NCI-H510A (cell line): ENCODE measurements at regions not wholly inside any gene's neighbourhood (a gene's known extent, or its start where the extent isn't known, plus 50 kb on each side); places are given as distances from the start of the nearest gene placed in this dataset.
A peak's percentile ranks its signal among the peaks of the same experiment; 100 is the strongest.
"Not testable (repeated sequence)": the region's sequence is repeated elsewhere in the genome, so short reads cannot be mapped to it uniquely, and the experiment has no call there.

Experiments used
- DNase-seq: peaks from one replicate; lab custom pipeline; 2025; lab: John Stamatoyannopoulos, UW

DNA sequence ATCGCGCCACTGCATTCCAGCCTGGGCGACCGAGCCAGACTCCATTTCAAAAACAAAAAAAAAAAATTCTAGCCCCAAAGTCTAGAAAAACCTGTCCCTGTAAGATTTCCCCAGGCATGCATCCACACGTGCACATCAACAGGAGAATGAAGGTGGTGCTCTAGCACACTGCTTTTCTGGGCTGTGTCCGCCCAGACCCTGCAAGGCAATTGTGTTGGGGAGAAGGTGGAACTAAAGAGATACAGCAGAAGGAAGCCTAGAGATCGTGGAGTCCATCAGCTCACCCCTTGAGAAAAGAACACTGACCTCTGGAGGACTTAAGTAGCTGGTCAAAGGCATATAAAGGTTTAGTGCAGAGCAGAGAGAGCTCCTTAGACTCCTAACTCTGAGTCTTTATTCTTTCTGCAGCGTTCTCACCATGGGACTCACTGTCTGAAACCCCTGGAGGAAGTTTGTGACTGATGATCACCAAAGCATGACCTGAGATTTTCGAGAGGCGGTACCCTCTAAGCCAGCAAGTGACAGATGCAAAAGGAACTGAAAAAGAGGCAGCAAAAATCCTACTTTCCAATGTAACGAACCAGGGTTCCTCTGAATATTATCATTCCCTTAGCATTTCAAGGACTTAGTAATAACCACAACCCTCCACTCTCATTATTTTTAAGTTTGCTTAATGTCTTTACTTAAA is 179.8 kb downstream of the MEX3B start:
- no peak for DNase-seq

DNA sequence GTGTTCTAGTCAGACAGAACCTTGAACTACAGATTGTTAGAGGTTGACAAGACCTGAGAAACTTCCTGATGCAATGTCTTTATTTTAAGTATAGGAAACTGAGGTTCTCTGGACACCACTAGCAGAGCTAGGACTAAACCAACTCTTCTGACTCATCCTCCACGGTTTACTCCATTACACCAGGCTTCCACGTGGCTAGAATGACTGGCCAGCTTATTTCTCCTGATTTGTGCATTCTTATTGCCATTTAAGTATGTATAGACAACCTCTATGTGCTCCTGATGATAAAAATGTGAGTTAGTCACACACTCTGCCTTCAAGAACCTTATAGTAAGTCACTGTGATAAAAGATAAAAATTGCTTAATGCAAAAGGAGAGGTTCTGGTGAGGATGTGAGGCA is 182.7 kb downstream of the MEX3B start:
- DNase-seq: no peak

DNA sequence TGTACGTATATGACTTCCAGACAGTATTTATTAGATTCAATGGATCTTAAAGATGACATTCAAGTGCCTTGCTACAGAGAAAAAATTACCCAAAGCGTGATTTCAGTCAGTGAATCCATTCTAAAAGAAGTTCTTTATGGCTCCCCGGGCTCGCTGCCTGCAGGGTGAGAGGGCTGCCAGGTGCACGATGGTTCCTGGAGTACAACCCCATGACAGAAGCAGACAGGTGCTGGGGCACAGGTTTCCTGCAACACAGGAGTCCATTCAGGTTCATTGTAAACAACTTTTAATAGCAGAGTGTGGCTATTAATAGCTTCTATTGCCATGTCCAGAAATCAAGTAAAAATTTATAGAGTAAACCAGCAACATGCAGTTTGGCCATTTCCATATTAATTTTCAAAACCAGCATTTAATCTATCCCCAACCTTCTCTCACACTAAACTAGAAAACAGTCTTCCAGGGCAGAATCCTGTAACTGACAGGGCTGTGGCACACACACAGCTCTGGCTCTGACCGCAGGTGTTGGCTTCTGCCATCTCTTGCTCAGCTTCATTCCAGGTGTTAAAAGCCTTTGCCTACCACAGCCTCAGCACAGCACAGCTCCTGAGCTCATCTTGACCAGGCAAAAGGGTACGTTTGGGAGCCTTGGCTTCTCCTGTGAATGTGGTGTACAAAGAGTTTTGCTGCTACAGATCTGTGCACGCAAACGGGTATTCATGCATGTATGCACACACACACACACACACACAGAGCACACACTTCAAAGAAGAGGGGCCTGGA is 185.9 kb downstream of the MEX3B start:
- DNase-seq: peak; percentile 30

DNA sequence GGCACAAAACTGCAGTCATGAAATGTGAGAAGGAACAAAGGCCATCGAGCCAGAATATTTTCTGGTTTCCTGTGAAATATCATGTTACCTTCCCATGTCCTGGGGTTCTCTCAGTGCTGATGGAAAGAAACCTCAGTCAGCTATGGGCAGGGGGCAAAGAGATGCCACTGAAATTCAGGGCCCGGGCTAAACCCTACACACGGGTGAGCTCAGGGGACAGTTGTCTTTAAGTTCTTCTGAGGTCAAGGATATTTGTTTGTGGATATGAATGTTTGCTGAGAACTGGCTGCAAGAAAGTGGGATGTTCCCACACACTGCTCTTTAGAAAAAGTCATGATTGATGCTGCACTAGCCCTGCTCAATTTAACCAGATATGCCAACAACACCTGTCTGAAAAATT is 187.2 kb downstream of the MEX3B start:
- no peak for DNase-seq

DNA sequence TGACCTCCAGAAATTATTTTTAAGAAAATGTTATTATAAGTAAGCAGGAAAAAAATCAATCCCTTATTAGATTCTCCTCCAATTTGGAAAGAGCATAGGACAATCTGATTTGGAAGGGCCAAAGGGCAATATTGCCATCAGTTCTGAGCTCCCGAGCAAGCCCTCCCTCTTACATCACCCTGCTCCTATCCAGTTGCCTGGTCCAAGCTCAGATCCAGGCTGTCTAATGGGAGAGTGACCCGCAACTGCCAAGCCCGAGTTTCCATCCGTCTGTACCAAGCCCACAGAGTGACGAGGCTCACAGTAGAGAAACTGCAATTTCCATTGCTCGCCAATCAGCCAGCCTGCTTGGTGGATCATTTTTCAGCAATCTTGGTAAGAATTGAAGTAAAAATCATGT is 187.7 kb downstream of the MEX3B start:
- no peak for DNase-seq

DNA sequence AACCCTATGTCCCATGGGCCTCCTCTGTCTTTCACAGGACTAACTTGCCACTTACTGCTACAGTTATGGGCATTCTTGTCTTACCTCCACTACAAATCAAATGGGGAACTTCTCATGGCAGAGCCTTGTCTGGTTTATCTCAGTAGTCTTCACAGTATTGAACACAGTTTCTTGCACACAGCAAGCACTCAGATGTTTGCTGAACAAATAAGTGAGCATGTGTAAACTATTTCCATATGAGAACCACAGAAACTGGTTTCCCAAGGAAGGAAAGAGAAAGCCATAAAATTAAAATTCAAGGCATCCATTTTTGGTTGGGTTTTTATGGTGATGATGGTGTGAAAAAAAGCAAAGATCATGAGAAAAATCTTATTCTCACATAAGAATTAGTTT is 189.2 kb downstream of the MEX3B start:
- DNase-seq: no peak

DNA sequence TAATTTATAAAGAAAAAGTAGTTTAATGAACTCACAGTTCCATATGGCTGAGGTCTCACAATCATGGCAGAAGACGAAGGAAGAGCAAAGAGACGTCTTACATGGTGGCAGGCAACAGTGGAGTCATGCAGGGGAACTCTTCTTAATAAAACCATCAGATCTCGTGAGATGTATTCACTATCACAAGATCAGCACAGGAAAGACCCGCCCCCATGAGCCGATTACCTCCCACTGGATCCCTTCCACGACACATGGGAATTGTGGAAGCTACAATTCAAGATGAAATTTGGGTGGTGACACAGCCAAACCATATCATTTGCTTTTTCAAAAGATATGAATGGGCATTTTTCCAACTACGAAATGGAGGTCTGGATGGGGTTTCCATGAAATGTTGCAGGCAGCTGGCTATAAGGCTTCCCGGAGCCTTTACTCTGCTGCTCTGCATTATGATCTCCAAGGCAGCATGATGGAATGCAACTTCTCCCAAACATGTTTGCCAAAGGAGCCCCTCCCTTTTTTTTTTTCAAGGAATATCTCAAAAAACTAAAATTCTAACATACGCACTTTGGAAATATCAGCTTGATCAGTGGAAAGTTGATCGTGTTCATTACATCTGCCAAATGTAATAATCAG is 189.7 kb downstream of the MEX3B start:
- no peak for DNase-seq

DNA sequence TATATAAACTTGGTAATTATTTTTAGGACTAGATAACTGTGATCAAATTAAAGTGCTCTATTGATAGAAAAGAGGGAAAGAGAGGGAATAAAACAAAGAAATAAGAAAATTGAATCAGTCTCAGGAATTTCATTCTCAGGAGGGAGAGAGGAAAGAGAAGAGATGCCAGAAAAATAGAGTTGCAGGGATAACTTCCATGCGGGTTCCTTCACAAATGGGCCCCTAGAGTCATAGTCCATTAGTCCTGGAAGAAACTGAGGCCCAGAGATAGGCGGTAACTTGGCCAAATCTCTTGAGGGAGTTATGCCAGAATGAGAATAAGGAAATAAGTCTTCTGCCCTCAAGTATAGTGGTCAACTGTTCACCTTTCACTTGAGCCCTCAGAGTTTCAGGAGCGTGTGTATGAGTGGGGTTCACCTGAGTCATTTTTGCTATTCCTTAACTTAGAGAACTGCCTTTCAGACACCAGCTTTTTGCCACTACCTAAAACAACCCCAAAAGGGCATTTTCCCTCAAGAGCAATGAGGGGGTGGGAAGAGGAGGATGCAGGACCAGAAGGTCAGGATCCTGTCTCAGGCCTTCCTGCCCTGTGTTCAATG is 192.6 kb downstream of the MEX3B start:
- no peak for DNase-seq

DNA sequence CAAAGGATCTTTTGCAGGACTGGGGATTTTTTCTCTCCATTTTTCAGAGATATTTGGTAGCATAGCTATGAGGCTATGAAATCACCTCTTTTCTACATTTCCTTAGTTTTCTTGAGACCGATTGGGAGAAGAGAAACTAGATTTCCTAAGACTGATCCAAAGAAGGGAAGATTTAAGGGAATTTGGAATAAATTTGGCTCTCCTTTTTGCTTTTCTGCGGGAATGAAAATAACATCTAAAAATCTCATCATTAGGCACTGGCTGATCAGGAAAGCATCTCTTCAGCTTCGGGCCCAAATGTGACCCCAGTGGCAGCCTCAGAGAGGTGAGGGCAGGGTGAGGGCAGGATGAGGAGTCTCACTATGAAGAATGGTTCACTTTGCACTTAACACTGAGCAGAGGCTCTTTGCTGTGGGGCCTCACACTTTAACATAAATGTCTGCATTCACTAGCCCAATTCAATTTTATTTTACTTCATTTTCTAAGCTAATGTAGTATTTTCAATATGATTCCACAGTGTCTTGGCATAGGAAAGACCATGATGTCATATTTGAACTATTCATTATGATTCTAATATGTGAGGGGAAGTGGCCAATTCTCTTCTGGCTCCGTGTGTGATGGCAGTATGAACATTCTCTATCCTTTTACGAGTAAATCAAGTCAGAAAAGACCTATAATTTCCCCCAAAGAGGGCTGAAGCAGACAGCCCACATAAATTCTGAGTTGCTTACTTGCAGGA is 193.2 kb downstream of the MEX3B start:
- no peak for DNase-seq

DNA sequence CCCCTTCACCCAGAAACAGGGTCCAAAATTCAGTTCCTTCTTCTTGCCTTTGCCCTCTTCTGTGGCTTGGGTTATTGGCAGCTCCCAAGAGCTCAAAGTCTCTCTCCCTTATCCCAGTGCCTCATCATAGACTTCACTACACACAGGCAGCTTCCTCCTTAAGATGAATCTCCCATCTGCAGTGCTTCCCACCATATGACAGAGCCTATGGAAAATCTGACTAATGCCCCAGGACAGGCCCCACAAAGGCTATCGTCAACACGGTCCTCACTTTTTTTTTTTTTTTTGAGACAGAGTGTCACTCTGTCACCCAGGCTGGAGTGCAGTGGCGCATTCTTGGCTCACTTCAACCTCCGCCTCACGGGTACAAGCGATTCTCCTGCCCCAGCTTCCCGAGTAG is 194.1 kb downstream of the MEX3B start:
- no peak for DNase-seq

DNA sequence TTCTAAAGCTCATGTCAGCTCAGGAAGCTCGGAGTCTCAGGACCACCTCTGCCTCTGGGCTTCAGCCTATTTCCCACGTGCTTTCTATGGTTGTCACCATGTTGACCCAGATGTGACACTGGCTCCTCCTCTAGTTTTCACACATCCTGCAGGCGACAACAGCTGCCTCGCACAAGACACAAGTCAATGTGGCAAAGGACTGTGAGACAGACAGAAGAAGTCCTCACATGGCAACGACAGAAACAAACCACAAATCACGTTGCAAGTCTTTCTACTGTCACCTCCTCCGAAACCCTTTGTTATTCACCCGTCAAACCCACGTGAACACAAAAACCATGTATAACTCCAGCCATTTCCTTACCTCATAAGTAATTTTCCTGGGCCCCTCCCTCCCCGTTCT is 194.5 kb downstream of the MEX3B start:
- no peak for DNase-seq

DNA sequence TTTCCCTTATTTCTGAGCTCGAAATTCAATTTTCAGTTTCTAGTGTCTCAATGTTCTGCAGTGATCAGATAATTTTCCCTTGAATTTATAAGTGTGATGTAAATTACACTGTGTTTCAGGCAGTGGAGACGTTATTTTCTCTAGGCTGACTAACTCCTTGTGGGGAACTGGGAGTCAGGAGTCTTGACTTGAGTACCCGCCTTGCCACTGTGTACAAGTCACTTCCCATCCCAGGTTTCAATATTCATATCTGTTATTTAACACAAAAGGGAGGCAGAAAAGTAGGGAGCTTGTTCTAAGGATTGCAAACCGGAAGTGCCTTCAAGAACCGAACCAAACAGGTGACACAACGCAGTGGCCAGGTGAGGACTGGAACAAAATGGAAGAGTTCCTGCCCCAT is 196.5 kb downstream of the MEX3B start:
- DNase-seq: no peak

DNA sequence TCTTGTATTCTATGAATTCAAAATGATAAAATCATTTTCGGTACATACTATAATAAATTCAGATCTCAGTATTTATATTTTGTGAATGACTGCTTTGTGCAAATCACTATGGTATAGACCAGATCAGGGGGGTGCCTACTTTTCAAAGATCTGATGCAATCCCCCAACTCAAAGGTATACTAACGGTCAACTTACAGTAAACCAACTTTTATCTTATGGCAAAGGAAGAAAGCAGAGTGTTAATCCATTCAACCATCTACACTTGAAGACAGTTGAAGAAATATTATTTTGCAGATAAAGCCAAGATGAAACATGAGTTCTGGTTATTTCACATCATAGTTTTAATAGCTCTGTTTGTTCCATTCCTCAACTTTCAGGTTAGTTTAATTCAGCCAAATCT is 197.1 kb downstream of the MEX3B start:
- no peak for DNase-seq

DNA sequence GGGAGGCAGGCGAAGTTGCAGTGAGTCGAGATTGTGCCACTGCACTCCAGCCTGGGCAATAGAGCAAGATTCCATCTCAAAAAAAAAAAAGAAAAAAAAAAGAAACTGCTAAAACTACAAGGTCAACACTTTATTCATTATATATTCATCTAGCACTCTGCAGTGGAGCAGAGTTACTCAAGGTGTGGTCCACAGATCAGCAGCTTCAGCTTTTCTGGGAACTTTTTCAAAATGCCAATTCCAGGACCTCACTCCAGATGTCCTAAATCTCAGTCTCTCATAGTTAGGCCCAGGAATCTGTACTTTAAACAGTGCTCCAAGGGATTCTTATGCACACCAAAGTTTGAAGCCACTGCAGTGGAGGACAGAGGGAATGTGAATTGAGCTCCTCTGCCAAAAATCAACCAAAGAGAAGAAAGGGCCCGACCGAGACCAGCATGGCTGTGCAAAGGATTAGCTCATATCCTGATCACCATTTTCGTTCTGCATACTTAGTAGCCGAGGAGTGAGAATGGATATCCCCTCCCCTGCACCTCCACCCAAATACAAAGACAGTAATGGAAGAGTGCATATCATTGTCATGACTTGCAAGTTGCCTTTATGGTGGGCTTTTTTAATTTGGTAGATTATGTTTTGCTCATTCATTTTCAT is 201.9 kb downstream of the MEX3B start:
- no peak for DNase-seq

DNA sequence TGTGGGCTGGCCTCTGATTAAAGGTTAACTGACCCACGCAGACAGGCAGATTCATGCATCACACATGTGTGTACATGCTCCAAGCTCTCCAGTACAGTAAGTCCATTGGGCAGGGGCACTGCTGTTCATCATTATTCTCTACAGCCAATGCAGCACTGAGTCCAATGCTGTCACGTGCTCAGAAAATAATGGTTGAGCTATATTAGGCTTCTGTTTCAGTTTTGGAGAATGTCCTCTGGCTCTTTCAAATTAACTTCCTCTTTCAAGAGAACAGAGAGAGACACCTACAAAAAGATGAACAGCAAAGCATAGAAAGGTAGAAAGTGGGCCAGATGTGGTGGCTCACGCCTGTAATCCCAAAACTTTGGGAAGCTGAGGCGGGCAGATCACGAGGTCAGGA is 202.6 kb downstream of the MEX3B start:
- no peak for DNase-seq

DNA sequence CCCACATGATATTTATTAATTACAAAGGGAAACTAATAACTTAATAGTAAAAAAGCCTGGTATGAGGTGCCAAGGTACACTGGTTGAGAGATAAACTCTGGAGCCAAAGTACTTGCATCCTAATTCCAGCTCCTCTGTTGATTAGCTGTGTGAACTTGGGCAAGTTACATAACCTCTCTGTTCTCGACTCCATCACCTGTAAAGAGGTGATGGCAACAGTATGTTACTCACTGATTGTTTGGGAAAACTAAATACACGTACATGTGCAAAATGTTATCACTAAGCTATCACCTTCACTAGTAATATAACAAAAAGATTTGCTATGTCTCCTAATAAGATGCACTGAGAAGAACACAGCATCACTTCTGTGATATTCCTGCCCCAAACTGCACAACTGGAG is 206.4 kb downstream of the MEX3B start:
- no peak for DNase-seq

DNA sequence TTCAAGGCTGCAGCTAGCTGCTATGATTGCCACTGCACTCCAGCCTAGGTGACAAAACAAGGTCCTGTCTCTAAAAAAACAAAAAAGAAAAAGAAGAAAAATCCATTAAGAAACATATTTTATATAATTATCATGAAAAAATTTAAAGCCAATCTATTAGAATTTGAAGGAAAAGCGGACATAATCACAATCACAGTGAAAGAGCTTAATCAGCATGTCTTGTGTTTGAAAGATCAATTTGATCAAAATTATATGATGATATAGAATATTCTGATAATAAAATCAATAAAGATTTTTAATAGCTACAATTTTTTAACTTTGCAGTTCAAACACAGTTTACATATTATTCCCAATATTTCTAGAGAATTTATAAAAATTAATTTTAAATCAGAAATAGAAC is 210.1 kb downstream of the MEX3B start:
- DNase-seq: no peak

DNA sequence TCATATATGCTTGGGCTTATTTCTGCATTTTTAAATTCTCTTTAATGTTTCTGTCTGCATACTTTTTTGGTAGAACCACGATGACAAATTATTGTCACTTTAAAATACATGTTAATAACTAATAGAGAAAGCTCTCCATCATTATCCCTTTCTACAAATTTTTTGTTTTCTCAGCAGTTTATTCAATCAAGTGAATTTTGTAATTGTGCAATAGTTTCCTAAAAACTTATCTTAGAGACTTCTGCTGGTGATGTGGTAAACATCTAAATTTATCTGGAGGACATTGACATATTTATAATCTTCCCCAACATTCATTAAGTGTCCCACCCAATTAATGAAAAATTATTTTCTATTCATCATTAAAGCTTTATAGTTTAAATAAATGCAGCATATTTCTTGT is 215.3 kb downstream of the MEX3B start:
- DNase-seq: no peak

DNA sequence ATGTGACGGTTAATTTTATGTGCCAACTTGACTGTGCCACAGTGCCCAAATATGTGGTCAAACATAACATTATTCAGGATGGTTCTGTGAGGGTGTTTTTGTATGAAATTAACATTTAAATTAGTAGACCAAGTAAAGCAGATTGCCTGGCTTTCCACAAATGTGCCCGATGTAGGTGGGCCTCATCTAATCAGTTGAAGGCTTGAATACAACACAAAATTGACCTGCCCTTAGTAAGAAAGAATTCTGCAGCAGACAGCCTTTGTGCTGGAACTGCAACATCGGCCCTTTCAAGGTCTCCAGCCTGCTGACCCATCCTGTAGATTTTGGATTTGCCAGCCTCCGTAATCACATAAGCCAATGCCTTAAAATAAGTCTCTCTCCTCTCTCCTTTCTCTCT is 215.9 kb downstream of the MEX3B start:
- DNase-seq: no peak

DNA sequence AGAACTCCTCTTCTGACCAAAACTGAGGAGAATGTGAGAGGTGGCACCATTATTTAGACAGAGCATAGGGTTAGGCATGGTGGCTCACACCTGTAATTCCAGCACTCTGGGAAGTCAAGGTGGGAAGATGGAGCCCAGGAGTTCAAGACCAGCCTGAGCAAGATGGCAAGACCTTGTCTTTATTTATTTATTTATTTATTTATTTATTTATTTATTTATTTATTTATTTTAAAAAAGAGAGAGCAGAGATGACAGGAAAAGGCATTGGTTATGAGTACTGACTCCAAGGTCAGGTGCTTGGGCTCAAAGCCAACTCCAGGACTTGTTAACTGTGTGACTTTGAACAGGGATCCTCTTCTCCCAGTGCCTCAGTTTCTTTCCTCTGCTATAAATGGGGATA is 217.7 kb downstream of the MEX3B start:
- no peak for DNase-seq

DNA sequence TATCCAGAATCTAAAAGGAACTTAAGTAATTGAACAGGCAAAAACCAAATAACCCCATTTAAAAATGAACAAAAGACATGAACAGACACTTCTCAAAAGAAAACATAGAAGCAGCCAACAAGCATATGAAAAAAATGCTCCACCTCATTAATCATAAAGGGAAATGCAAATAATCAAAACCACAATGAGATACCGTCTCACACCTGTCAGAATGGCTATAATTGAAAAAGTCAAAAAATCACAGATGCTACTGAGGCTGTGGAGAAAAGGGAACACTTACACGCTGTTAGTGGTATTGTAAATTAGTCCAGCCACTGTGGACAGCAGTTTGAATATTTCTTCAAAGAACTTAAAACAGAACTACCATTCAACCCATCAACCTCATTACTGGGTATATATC is 220.7 kb downstream of the MEX3B start:
- no peak for DNase-seq

DNA sequence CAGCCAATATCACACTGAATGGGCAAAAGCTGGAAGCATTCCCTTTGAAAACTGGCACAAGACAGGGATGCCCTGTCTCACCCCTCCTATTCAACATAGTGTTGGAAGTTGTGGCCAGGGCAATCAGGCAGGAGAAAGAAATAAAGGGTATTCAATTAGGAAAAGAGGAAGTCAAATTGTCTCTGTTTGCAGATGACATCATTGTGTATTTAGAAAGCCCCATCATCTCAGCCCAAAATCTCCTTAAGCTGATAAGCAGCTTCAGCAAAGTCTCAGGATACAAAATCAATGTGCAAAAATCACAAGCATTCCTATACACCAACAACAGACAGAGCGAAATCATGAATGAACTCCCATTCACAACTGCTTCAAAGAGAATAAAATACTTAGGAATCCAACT is 223.2 kb downstream of the MEX3B start:
- DNase-seq: not testable (repeated sequence)
